Endodermal cell (in vitro differentiated cells): ENCODE measurements at regions not wholly inside any gene's neighbourhood (a gene's known extent, or its start where the extent isn't known, plus 50 kb on each side); places are given as distances from the start of the nearest gene placed in this dataset.
A peak's percentile ranks its signal among the peaks of the same experiment; 100 is the strongest.

Experiments used
- DNase-seq: peaks from one replicate; pipeline ENCODE4 v3.0.0-alpha.2; 2017
- H3K27ac ChIP-seq: 2 replicates; pipeline ENCODE4 v1.5.1; 2013; ENCODE audit warnings: mild to moderate bottlenecking, low read depth, low read length, moderate library complexity
- H3K27me3 ChIP-seq: 2 replicates; pipeline ENCODE4 v1.6.1; 2013; ENCODE audit warnings: mild to moderate bottlenecking, low read length, moderate library complexity; ENCODE audit not compliant: insufficient read depth, control insufficient read depth, poor library complexity, severe bottlenecking
- H3K36me3 ChIP-seq: 2 replicates; pipeline ENCODE4 v1.7.0; 2013; ENCODE audit warnings: mild to moderate bottlenecking, low read length, moderate library complexity; ENCODE audit not compliant: control insufficient read depth, insufficient read depth
- H3K4me1 ChIP-seq: one replicate; pipeline ENCODE4 v1.7.0; 2013; ENCODE audit warnings: low read length; ENCODE audit not compliant: control insufficient read depth, insufficient read depth
- H3K4me3 ChIP-seq: 2 replicates; pipeline ENCODE4 v1.5.1; 2013; ENCODE audit warnings: mild to moderate bottlenecking, low read length, moderate library complexity
- H3K9ac ChIP-seq: 2 replicates; pipeline ENCODE4 v1.6.1; 2013; ENCODE audit warnings: mild to moderate bottlenecking, low read length, moderate library complexity; ENCODE audit not compliant: poor library complexity, severe bottlenecking; ENCODE audit errors: extremely low read depth
- H3K9me3 ChIP-seq: 2 replicates; pipeline ENCODE4 v1.6.1; 2013; ENCODE audit warnings: mild to moderate bottlenecking, low read length, moderate library complexity; ENCODE audit not compliant: control insufficient read depth
- H3K27ac Mint-ChIP-seq: 2 replicates; pipeline ENCODE4 v1.8.0; 2020; ENCODE audit warnings: mixed read lengths
- H3K27me3 Mint-ChIP-seq: 2 replicates; pipeline ENCODE4 v1.8.0; 2021; ENCODE audit warnings: mild to moderate bottlenecking, mixed read lengths; ENCODE audit not compliant: insufficient read depth
- H3K36me3 Mint-ChIP-seq: 2 replicates; pipeline ENCODE4 v1.8.0; 2020; ENCODE audit warnings: low read depth, mixed read lengths
- H3K4me1 Mint-ChIP-seq: 2 replicates; pipeline ENCODE4 v1.8.0; 2020; ENCODE audit warnings: mixed read lengths
- H3K4me3 Mint-ChIP-seq: 2 replicates; pipeline ENCODE4 v1.8.0; 2020; ENCODE audit warnings: mild to moderate bottlenecking, moderate library complexity, mixed read lengths
- H3K9me3 Mint-ChIP-seq: 2 replicates; pipeline ENCODE4 v1.8.0; 2020; ENCODE audit warnings: mild to moderate bottlenecking, mixed read lengths
- WGBS, 2 experiments: methylation state at CpG; one replicate each; pipeline versions ENCODE4 v1.1.5 to v1.1.7; 2013; ENCODE audit warnings: missing lambda C conversion rate in 2 of 2, mixed read lengths in 1 of 2; ENCODE audit not compliant: insufficient coverage in 1 of 2, insufficient read length in 1 of 2; 5-methylcytosine and 5-hydroxymethylcytosine counted together
- TF ChIP-seq, protein P1 (sequence below): fragments of 200-600 bp; sonication (generic); conservative IDR thresholded peaks from 2 replicates; pipeline ENCODE4 v1.5.0; 2021; ENCODE audit warnings: antibody characterized with exemption, mild to moderate bottlenecking

GRCh38 chr1:219797683-219798082 lies 130.7 kb downstream of the SLC30A10 start:
- Mint-ChIP-seq H3K4me3 (no peak overlapping the region), H3K9me3 (no peaks in the 10 kb centered on the region), H3K27me3 (peaks cover 5% of the 10 kb centered on the region), H3K27ac (no peak overlapping the region), H3K4me1 (no peaks in the 10 kb centered on the region), H3K36me3 (no peaks in the 10 kb centered on the region)
- H3K4me3 ChIP-seq: no peak overlapping the region
- no peaks in the 10 kb centered on the region for H3K9me3 ChIP-seq
- no peaks in the 10 kb centered on the region for H3K27me3 ChIP-seq
- no peaks in the 10 kb centered on the region for H3K36me3 ChIP-seq
- H3K27ac ChIP-seq: no peak overlapping the region
- TF ChIP-seq, protein P1, sequence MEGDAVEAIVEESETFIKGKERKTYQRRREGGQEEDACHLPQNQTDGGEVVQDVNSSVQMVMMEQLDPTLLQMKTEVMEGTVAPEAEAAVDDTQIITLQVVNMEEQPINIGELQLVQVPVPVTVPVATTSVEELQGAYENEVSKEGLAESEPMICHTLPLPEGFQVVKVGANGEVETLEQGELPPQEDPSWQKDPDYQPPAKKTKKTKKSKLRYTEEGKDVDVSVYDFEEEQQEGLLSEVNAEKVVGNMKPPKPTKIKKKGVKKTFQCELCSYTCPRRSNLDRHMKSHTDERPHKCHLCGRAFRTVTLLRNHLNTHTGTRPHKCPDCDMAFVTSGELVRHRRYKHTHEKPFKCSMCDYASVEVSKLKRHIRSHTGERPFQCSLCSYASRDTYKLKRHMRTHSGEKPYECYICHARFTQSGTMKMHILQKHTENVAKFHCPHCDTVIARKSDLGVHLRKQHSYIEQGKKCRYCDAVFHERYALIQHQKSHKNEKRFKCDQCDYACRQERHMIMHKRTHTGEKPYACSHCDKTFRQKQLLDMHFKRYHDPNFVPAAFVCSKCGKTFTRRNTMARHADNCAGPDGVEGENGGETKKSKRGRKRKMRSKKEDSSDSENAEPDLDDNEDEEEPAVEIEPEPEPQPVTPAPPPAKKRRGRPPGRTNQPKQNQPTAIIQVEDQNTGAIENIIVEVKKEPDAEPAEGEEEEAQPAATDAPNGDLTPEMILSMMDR: no peak
- no peak for DNase-seq
- H3K9ac ChIP-seq: no peak overlapping the region
- WGBS, 2 experiments: 100% methylated on average over 1 of the region's 2 CpGs; no CpG with 5 or more reads in 1 of the 2 experiments
- H3K4me1 ChIP-seq: no peaks in the 10 kb centered on the region

GRCh38 chr1:219797009-219797408 lies 131.3 kb downstream of the SLC30A10 start:
- no peak for DNase-seq
- Histone ChIP-seq H3K9me3 (no peaks in the 10 kb centered on the region), H3K4me3 (no peak overlapping the region), H3K36me3 (no peaks in the 10 kb centered on the region), H3K27ac (no peak overlapping the region), H3K27me3 (no peaks in the 10 kb centered on the region), H3K4me1 (no peaks in the 10 kb centered on the region), H3K9ac (no peak overlapping the region)
- H3K36me3 Mint-ChIP-seq: no peaks in the 10 kb centered on the region
- no peak overlapping the region for H3K27ac Mint-ChIP-seq
- no peaks in the 10 kb centered on the region for H3K4me1 Mint-ChIP-seq
- TF ChIP-seq, protein P1: no peak
- H3K4me3 Mint-ChIP-seq: no peak overlapping the region
- H3K27me3 Mint-ChIP-seq: peaks cover 5% of the 10 kb centered on the region
- no peaks in the 10 kb centered on the region for H3K9me3 Mint-ChIP-seq

GRCh38 chr1:219795363-219795917 lies 132.9 kb downstream of the SLC30A10 start:
- H3K9ac ChIP-seq: no peak overlapping the region
- peak overlapping the region; percentile 84 for H3K27ac ChIP-seq
- DNase-seq: no peak
- Mint-ChIP-seq H3K27me3 (peaks cover 5% of the 10 kb centered on the region), H3K9me3 (no peaks in the 10 kb centered on the region), H3K4me3 (no peak overlapping the region), H3K27ac (no peak overlapping the region), H3K36me3 (no peaks in the 10 kb centered on the region), H3K4me1 (no peaks in the 10 kb centered on the region)
- no peaks in the 10 kb centered on the region for H3K27me3 ChIP-seq
- H3K36me3 ChIP-seq: no peaks in the 10 kb centered on the region
- no peak overlapping the region for H3K4me3 ChIP-seq
- no peaks in the 10 kb centered on the region for H3K4me1 ChIP-seq
- TF ChIP-seq, protein P1: no peak
- WGBS, 2 experiments: 81 to 82% methylated on average over 7 to 9 of the region's 9 CpGs
- no peaks in the 10 kb centered on the region for H3K9me3 ChIP-seq
